GM19452 (cell line): ENCODE measurements at regions not wholly inside any gene's neighbourhood (a gene's known extent, or its start where the extent isn't known, plus 50 kb on each side); places are given as distances from the start of the nearest gene placed in this dataset.
"Not testable (repeated sequence)": the region's sequence is repeated elsewhere in the genome, so short reads cannot be mapped to it uniquely, and the experiment has no call there.

Source experiments
- ATAC-seq: cut with Tn5 transposase; IDR thresholded peaks from one replicate; pipeline ENCODE4 v1.9.1; 2021; ENCODE audit not compliant: unreplicated experiment

DNA sequence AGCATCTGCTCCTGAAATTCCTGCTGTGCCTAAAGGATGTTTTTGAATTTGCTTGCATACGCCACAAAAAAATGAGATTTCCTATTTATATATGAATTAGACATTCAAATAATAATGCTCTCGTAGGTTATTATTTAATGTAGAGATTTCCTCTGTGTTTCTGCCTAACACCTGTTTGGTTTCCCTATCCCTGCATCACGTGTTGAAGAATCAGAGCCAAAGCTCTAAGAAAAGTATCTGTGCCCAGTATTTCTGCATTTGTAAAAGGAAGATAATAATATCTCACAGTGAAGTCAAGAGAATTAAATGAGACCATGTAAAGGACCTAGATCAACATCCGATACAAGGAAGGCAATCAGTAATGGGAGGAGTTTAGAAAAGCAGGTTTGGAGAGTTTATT, 179.5 kb downstream of the HNRNPD start:
- no peak for ATAC-seq

DNA sequence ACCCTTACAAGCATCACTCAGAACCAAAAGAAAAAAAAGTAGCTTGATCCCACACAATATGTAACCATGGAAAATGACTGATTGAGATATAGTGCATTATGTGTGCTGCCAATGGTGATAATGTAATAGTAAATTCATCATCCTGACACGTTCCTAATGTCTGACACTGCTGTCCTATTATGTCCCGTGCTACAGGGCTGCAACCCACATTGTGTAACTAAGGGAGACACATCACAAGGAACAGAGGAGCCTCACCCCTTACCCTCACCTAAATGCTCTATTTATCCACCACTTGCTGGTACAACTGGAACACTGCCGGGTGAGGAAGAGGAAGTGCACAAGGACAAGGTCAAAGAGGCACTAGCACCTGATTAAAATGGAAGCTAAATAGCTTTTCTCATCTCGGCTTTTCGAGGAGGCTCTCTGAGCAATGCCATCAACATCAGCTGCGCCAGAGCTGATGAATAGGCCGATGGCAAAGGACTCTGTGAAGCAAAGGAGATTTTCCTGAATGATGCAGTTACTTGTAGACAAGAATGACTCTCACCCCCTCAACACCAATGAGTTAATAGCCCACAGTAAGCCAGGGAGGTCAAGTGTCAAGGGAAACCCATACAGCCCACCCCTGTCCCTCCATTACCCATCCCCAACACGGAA, 181.6 kb downstream of the HNRNPD start:
- no peak for ATAC-seq

DNA sequence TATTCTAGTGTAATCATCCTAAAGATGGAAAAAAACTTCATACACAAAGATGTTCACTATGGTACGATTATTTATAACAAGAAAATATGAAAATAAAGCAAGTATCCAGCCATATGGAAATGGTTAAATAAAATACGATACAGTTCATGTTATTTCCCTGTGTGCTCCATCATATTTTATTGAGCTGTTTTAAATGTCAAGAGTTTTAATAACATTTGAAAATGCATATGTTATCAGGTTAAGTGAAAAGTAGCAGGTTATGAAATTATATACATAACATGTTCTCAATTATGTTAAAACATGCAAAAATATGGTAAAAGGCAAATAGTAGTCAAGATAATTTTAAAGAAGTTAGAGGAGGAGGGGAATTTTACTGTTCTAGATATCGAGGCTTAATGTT, 192.0 kb downstream of the HNRNPD start:
- no peak for ATAC-seq

DNA sequence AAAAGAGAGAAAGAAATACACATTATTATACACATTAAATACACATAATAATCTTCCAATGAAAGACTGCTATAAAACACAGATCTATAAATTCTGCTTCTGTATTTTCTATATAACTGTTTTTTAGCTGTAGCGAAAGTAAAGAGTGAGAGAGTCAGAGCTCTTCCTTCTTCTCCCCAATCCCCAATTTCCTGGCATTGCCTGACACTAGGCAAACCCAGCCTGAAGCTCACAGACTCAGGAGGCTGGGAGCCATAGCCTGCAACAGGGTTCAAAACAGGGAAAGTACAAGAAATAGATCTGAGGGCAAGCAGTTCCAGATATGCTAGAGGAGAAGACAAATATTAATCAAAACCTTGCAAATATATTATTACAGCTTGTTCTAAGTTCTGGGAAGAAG, 201.6 kb downstream of the HNRNPD start:
- ATAC-seq = no peak

DNA sequence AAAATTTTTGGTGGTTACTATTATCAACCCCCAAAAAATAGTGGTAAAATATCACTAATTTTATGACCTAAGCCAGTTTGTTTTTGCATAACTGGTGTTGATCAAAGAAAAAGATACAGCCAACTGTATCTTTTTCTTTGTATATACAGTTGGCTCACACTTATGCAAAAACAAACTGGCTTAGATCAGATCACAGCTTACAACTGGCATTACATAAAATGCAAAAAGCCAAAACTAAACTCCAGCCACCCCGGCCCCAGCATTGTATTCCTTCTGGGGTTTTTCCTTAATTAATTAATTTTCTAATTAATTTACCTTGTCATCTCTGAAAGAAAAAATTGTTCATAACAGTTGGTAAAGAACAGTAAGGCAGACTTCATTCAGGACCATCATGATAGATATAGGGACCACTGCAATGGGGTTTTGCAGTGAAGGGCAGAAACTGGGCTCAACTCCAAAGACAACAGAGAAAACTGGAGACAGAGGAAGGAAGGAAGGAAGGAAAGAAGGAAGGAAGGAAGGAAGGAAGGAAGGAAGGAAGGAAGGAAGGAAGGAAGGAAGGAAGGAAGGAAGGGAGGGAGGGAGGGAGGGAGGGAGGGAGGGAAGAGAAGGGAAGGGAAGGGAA, 202.1 kb downstream of the HNRNPD start:
- no peak for ATAC-seq

DNA sequence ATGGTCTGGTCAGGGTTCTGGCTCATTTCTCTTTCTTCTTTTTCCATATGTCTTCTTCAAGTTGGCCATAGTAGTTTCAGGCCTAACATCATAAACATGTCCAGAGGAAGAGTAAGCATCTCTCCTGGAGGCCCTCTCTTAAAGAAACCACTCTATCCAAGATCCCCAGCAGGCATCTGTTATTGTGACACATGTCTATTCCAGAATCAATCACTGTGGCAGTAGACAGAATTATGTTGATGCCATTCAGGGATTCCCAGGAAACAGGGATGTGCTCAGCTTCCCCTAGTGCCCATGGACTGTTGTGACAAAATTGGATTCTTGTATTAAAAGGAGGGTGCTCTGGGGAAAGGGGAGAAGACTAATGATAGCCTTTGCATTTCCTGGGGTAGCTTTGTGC, 224.0 kb downstream of the HNRNPD start:
- ATAC-seq = no peak

DNA sequence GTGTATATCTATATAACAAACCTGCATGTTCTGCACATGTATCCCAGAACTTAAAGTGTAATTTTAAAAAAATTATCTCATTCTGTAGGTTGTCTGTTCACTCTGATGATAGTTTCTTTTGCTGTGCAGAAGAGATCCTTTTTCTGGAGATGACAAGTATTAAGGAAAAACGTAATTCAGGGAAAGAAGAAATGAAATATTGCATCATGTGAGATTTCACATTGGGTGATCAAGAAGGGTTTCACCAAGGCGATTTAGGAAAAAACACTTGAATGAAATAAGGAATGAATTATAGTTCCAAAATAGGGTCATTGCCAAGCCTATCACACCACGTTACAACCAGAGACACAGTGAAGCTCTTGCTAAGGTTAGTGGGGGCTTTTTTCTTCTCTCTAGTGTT, 227.9 kb downstream of the HNRNPD start:
- ATAC-seq = no peak

DNA sequence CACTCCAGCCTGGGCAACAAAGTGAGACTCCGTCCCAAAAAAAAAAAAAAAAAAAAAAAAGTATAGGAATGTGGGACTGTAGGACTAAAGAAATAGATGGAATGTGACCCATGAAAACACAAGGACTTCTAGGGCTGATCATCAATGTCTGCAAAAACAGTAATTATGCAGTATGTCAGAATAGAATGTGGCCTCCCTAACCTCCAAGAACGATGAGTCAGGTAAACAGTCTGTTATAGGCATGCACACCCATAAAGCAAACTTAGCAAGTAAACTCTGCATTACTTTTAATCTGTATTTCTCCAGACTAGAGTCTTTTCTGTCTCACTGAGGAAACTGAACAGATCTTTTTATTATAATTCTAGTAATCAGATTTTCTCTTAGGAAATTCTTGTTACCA, 233.4 kb downstream of the HNRNPD start:
- no peak for ATAC-seq

DNA sequence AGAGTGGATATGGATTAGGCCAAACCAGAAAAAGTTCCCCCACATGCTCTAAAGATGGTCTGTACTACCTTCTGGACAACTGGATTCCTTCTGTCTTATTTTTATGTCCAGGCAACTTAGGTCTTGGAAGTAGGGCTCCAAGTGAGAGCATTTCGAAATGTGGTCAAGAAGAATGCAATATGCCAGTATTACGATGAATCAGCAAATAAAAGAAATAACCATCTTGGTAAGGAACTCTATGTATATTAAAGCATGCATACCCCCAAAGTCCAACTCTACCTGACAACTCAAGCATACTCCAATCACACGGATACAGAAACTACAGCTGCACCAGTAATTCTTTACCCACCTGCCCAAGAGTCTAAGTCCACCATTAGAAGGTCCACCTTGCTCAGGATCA, 234.5 kb downstream of the HNRNPD start:
- ATAC-seq = no peak

DNA sequence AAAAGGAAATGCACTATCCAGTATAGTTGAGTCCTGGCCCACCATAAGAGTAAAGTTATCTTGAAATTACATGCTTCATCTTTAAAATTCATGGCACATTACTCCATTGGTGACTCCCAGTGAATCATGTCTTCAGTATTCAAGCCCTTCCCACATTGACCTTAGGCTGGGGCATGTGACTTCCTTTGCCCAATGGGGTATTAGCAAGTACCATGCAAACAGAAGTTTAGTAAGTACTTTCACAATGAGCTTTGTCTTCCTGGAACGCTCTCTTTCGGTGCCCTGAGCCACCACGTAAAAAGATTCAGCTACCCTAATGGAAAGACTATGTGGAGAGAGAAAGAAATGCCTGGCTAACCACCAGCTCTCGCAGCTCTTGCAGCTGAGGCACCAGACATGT, 235.4 kb downstream of the HNRNPD start:
- ATAC-seq = no peak

DNA sequence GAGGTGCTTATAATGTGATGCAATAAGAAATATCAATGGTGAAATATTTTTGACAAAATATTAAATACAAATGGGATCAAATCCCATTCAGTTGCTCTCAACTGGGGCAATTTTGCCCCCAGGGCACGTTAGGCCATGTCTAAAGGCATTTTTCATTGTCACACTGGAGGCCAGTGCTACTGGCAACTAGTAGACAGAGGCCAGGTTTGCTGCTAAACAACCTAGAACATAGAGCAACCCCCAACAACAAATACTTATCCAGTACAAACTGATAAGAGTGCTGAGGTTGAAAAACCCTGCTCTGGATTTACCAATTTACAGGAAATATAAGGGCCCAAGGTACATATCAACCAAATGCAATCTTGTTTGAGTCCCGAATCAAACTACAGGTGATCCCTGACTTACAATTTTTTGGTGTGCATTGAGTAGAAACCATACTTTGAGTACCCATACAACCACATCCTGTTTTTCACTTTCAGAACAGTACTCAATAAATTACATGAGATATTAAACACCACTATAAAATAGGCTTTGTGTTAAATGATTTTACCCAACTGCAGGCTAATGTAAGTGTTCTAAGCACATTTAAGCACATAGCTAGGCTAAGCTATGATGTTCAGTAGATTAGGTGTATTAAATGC, 237.5 kb downstream of the HNRNPD start:
- ATAC-seq = no peak

DNA sequence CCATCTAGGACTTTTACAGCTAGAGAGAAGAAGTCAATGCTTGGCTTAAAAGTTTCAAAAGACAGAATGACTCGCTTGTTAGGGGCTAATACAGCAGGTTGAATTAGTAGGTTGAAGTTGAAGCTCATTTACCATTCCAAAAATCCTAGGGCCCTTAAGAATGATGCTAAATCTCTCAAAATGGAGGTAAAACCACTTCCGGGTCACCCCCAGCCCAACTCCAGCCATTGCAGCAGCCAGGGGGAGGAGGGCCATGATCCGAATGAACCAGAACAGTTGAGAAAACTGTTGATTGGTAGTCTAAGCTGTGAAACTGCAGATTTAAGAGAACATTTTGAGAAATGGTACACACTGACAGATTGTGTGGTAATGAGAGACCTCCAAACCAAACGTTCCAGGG, 245.4 kb downstream of the HNRNPD start:
- ATAC-seq = no peak

DNA sequence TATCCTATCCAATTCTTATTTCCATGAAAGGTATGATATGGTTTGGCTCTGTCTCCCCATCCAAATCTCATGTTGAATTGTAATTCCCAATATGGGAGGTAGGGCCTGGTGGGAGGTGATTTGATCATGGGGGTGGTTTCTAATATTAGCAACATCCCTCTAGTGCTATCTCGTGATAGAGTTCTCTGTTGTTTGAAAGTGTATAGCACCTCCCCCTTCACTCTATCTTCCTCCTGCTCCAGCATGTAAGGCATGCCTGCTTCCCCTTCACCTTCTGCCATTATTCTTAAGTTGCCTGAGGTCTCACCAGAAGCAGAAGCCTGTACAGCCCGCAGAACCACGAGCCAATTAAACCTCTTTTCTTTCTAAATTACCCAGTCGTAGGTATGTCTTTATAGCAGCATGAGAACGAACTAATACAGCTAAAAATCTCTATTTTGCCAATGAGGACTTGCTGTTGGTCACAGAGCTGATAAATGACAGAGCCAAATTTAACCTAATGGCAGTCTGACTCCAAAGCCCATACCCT, 247.2 kb downstream of the HNRNPD start:
- ATAC-seq = no peak

DNA sequence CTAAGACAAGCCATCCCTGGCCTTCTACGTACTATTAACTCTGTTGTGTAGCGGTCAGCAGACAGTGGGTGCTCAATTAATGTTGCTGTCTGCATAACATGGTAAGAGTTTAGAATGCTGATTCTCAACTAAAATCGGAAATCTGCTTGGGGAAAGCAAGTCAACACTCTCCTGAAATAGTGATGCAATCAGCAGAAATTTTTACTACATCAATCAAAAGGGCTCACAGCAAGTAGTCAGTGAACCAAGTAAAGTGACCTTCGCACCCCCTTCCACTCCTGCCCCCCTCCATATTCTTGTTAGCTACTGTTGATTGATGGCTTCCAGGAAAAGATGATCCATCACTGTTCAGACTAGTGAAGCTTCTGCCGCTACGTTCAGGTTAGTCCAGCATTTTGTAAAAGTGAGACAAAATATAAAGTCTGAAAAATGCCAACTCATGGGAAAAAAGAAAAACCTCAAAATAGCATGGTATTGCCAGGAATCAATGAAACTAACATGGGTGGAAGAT, 247.9 kb downstream of the HNRNPD start:
- no peak for ATAC-seq

DNA sequence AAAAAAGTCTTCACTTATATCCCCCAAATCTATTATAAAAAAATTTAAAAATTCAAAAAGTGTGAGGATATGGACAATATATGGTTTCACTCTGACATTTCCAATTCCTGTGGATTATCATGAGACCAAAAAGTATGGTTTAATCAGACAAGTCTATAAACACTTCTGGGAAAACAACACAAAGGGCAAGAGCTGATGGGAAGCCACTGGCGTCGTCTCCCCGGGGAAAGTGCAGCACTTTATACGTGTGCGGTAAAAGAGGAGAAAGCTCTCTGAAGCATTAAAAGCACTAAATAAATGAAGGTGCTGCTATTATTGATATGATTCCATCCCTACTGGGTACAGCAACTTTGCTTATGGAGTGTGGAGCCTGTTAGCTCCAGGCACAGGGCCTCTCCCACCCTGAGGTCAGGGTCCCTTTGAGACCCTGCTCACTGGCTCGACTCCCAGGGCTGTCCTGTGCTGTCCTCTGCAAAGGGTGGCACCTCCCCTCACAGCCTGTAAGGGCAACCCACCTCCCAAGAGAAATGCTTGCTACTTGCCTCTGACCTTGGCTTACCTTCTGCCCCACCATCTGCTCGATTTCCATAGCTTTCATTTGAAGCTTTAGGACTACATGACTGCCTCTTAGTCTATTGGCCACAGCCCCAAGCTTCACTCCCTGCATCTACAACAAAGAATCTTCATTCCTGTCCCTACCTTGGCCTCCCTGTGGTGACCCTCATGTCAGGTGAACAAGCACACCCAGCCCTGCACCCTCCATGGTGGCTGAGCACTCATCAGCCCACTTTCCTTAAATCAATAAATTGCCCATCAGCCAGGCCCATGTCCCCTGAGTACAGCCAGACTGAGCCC, 248.6 kb downstream of the HNRNPD start:
- ATAC-seq = no peak

DNA sequence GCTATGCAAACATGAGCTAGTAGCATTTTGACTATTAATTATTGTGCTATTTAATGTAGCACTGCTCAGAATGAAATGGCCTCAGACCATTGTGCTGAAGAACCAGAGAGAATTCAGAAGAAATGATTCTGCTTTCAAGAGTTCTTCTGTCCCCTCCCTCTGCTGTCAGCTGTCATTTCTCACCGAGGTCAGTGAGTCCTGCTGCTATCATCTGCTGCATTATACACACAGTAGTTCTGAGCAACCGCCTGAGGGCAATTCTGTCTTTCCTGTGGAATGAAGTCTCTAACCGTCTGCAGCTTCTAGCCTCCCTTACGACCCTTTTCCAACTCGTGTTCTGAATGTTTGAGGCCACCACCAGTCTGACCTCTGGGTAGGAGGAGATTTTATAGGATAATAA, 249.4 kb downstream of the HNRNPD start:
- ATAC-seq = no peak

DNA sequence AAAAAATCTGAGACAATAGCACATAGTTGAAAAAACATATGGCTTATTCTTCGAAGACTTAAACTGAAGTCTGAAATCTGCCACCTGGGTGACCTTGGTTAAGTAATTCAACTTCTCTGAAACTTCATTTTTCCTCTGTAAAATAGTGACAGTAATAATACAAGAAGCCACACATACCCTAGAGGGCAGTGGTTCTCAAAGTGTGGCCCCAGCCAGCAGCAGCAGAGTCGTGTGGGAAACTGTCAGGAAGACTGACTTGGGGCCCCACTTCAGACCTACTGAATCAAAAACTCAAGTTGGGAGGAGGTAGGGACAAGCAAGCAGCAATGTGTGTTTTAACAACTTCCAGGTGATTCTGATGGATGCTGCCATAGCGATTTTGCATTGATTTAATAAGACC, 249.9 kb downstream of the HNRNPD start:
- no peak for ATAC-seq

DNA sequence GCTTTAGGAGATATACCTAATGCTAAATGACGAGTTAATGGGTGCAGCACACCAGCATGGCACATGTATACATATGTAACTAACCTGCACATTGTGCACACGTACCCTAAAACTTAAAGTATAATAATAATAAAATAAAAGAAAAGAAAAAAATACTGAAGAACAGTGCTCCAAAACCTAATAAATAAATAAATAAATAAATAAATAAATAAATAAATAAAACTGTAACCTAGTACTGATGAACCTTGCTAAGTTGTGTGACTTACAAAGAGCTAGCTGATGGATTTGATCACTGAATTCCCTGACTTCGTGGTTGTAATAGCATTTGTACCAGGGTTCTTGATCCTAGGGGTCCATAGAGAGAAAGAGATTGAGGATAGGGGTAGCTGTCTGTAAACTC, 258.6 kb downstream of the HNRNPD start:
- ATAC-seq = not testable (repeated sequence)

DNA sequence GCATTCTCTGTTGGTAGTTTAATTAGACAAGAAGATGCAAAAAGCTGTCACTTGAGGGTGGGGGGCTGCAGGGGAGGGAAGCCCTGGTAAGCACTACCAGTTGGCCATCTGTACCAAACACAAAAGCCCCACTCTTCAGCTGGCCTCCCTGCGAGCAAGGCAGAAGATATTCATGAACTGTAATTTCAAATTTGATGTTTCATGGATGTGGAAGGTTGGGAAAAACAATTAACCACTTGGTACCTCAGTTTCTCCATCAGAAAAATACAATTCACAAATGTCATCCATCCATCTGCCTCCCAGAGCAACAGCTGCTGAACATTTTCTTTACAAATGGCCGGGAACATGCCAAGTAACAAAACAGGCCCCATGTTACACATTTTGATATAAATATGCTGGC, 265.3 kb downstream of the HNRNPD start:
- no peak for ATAC-seq

DNA sequence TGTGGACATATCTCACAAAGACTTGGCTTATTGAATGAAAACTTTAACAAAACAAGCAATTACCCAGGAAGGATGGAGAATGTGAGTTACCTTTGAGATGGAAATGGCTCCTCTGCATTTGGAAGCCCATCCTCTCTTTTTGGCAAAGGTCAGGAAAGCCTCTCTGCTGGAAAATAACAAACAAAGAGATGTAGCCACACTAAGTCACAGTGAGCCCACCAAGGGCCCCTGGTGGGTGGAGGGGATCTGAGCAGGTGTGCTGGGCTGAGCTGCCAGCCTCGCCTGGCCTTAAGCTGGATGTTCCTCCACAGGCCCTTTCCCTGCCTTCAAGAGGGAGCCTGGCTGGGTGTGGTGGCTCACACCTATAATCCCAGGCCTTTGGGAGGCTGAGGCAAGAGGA, 269.2 kb downstream of the HNRNPD start:
- ATAC-seq = no peak

DNA sequence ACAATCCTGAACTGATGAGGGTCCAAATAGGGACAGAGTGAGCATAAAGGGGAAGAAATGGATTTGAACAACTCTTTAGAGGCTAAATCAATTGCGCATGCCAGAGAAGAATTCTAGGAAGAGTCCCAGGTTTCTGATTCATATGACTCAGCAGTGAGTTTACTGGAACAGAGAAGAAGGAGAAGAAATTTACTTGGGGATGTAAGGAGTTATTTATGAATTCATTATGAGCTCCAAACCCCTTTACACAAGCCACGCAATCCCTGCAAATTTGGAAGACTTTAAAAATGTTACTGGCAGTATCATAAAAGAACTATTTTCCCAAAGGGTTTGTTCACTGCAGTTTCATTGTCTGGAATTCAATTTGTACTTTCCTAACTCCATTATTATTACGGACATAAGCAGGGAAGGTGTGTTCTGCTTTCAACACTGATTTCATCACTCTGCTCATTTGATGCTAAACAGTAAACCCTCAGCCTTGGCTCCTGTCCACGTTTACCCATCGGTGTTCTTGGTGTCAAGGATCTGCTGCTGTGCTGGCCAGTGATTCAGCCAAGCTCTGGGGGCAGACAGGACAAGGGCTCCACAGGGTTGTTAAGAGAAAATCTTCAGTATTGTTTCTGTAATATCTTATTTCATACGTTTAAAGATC, 273.7 kb downstream of the HNRNPD start:
- no peak for ATAC-seq
